Osteoblast (primary cell): ENCODE measurements at regions not wholly inside any gene's neighbourhood (a gene's known extent, or its start where the extent isn't known, plus 50 kb on each side); places are given as distances from the start of the nearest gene placed in this dataset.

ENCODE experiments used
- DNase-seq: peaks from one replicate; pipeline ENCODE4 v3.0.0; 2011; ENCODE audit warnings: low spot score, mixed read lengths; ENCODE audit not compliant: insufficient read length; ENCODE audit errors: missing footprints
- H2AFZ ChIP-seq: 2 replicates; pipeline ENCODE4 v1.6.0; 2011; ENCODE audit warnings: mild to moderate bottlenecking, low read length
- H3K27ac ChIP-seq: 2 replicates; pipeline ENCODE4 v1.5.1; 2011; ENCODE audit warnings: mild to moderate bottlenecking, low read depth, low read length, moderate library complexity
- H3K27me3 ChIP-seq: 2 replicates; pipeline ENCODE4 v1.6.0; 2012; ENCODE audit warnings: mild to moderate bottlenecking, control low read depth, inconsistent platforms, low read length, moderate library complexity; ENCODE audit not compliant: insufficient read depth
- H3K36me3 ChIP-seq: 2 replicates; pipeline ENCODE4 v1.5.1; 2011; ENCODE audit warnings: mild to moderate bottlenecking, low read length, control low read depth, moderate library complexity; ENCODE audit not compliant: insufficient read depth
- H3K4me1 ChIP-seq: 2 replicates; pipeline ENCODE4 v1.5.1; 2011; ENCODE audit warnings: mild to moderate bottlenecking, low read length, control low read depth, moderate library complexity; ENCODE audit not compliant: insufficient read depth
- H3K4me2 ChIP-seq: 2 replicates; pipeline ENCODE4 v1.6.0; 2011; ENCODE audit warnings: mild to moderate bottlenecking, low read length; ENCODE audit not compliant: insufficient read depth
- H3K4me3 ChIP-seq: fragments of 200-600 bp; sonication (generic); 3 replicates; pipeline ENCODE4 v1.5.1; 2012; ENCODE audit warnings: mild to moderate bottlenecking, low read length, inconsistent platforms; ENCODE audit not compliant: insufficient read depth
- H3K79me2 ChIP-seq: 2 replicates; pipeline ENCODE4 v1.6.0; 2012; ENCODE audit warnings: mild to moderate bottlenecking, low read length, control low read depth, inconsistent platforms; ENCODE audit not compliant: insufficient read depth
- H3K9me3 ChIP-seq: 2 replicates; pipeline ENCODE4 v1.5.1; 2011; ENCODE audit warnings: low read depth, low read length, control low read depth
- H4K20me1 ChIP-seq: 2 replicates; pipeline ENCODE4 v1.6.0; 2012; ENCODE audit warnings: mild to moderate bottlenecking, low read length, control low read depth; ENCODE audit not compliant: insufficient read depth
- TF ChIP-seq, protein P1 (sequence below): IDR thresholded peaks from 2 replicates; pipeline ENCODE4 v1.5.1; 2011; ENCODE audit warnings: mild to moderate bottlenecking, low read depth, low read length, moderate library complexity; ENCODE audit errors: extremely low read depth

DNA sequence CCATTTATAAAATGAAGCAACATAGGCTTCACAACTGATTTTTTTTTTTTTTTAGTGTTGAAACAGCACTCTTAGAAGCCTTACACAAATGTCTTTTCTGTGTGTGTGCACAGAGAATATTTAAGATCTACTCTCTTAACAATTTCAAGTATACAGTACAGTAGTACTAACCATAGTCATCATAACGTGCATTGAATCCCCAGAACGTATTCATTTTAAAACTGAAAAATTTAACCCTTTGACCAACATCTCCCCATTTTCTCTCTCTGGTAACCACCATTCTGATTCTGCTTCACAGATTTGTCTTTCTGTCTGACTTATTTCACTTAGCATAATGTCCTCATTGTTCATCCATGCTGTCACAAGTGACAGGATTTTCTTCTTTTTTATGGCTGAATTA lies 475.6 kb downstream of the RFPL4B start:
- TF ChIP-seq, protein P1, sequence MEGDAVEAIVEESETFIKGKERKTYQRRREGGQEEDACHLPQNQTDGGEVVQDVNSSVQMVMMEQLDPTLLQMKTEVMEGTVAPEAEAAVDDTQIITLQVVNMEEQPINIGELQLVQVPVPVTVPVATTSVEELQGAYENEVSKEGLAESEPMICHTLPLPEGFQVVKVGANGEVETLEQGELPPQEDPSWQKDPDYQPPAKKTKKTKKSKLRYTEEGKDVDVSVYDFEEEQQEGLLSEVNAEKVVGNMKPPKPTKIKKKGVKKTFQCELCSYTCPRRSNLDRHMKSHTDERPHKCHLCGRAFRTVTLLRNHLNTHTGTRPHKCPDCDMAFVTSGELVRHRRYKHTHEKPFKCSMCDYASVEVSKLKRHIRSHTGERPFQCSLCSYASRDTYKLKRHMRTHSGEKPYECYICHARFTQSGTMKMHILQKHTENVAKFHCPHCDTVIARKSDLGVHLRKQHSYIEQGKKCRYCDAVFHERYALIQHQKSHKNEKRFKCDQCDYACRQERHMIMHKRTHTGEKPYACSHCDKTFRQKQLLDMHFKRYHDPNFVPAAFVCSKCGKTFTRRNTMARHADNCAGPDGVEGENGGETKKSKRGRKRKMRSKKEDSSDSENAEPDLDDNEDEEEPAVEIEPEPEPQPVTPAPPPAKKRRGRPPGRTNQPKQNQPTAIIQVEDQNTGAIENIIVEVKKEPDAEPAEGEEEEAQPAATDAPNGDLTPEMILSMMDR = no peak
- no peaks in the 10 kb centered on the region for H3K9me3 ChIP-seq
- no peak for DNase-seq

DNA sequence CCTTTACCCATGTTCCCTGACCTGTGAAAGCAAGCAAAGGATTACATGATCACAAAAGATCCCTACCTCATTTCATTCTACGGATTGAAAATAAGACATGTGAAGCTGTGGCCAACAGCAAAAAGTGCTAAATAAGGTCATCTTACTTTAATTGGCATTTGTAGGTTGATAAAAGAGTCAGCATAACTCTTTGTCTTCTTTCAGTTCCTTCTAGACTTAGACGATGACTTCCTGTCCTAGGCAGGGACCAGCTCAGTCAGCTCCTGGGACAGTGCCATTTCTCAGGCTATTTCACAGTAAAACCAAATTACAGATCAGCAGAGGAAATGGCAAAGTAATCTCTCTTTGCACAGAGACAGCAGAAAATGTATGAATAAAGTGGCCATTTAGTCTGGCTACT lies 480.7 kb downstream of the RFPL4B start:
- TF ChIP-seq, protein P1 = no peak
- Histone ChIP-seq H4K20me1 (no peaks in the 10 kb centered on the region), H3K27ac (no peak overlapping the region), H3K79me2 (no peaks in the 10 kb centered on the region), H3K36me3 (no peaks in the 10 kb centered on the region), H3K27me3 (no peaks in the 10 kb centered on the region), H3K9me3 (no peaks in the 10 kb centered on the region), H3K4me2 (peak overlapping the region; percentile 9), H3K4me3 (no peak overlapping the region), H2AFZ (peak overlapping the region; percentile 88), H3K4me1 (no peaks in the 10 kb centered on the region)
- no peak for DNase-seq

More for the DNA sequence above, 475.6 kb downstream of the RFPL4B start:
- no peaks in the 10 kb centered on the region for H3K4me1 ChIP-seq
- H3K4me2 ChIP-seq = no peak overlapping the region
- H3K4me3 ChIP-seq = no peak overlapping the region
- no peak overlapping the region for H3K27ac ChIP-seq
- H2AFZ ChIP-seq = no peak overlapping the region
- no peaks in the 10 kb centered on the region for H3K27me3 ChIP-seq
- no peaks in the 10 kb centered on the region for H4K20me1 ChIP-seq
- H3K36me3 ChIP-seq = no peaks in the 10 kb centered on the region
- H3K79me2 ChIP-seq = no peaks in the 10 kb centered on the region

DNA sequence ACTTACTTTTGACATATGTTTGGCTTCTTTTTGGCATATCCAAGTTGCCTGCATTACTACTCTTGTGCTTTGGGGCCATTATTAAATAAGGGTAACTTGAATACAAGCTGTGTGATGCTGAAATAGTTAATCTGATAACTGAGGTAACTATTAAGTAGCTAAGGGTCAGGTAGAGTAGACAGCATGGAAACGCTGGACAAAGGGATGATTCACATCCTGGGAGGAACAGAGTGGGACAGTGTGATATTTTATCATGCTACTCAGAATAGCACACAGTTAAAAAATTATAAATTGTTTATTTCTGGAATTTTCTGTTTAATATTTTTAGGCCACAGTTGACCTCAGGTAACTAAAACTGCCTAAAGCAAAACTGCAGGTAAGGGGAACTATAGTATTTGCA lies 483.9 kb downstream of the RFPL4B start:
- peaks cover 3% of the 10 kb centered on the region for H3K4me1 ChIP-seq
- peak overlapping the region; percentile 10 for H2AFZ ChIP-seq
- H3K36me3 ChIP-seq = no peaks in the 10 kb centered on the region
- no peaks in the 10 kb centered on the region for H3K9me3 ChIP-seq
- no peak overlapping the region for H3K27ac ChIP-seq
- H3K79me2 ChIP-seq = no peaks in the 10 kb centered on the region
- H3K4me2 ChIP-seq = no peak overlapping the region
- DNase-seq = no peak
- TF ChIP-seq, protein P1 = no peak
- H3K4me3 ChIP-seq = no peak overlapping the region
- no peaks in the 10 kb centered on the region for H4K20me1 ChIP-seq
- H3K27me3 ChIP-seq = no peaks in the 10 kb centered on the region

DNA sequence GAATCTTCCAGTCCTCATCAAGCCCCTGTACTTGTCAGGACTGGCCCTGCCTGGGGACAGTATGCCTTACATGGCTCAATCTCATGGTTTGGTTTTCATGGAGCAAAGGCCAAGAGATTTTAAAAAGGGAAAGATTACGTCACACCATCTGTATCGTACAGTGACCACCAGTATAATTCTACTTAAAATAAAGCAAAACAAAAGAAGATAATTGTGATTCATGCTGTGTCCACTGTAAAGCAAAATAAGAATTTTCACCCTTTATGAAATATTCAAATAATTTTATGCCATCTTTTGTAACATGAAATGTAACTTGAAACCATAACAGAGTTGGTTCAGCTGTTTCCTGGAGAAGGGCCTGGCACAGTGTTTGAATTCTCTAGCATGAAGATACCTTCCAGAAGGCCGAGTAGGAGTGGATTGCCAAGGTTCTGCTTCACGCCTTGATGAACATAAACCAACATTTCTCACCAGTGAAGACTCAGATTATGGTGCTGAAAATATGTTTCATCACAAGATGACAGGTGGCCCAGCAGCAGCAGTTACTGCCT lies 486.5 kb downstream of the RFPL4B start:
- DNase-seq = no peak
- H3K4me3 ChIP-seq = no peak overlapping the region
- no peaks in the 10 kb centered on the region for H3K27me3 ChIP-seq
- H3K79me2 ChIP-seq = no peaks in the 10 kb centered on the region
- no peak overlapping the region for H3K4me2 ChIP-seq
- peaks cover 3% of the 10 kb centered on the region for H3K4me1 ChIP-seq
- H2AFZ ChIP-seq = peak overlapping the region; percentile 56
- no peaks in the 10 kb centered on the region for H3K36me3 ChIP-seq
- no peak overlapping the region for H3K27ac ChIP-seq
- TF ChIP-seq, protein P1 = no peak
- no peaks in the 10 kb centered on the region for H4K20me1 ChIP-seq
- H3K9me3 ChIP-seq = no peaks in the 10 kb centered on the region
